Sigmoid colon (tissue), 6 donors: ENCODE measurements at regions not wholly inside any gene's neighbourhood (a gene's known extent, or its start where the extent isn't known, plus 50 kb on each side); places are given as distances from the start of the nearest gene placed in this dataset.

Experiments used
- DNase-seq: peaks from one replicate; pipeline ENCODE4 v3.0.0-alpha.2; 2019
- H3K27ac ChIP-seq, 4 donors: fragments of 200-600 bp; sonication (generic); one replicate each; pipeline ENCODE4 v1.5.1; 2016 to 2019; ENCODE audit warnings: mild to moderate bottlenecking in 1 of 4
- H3K27me3 ChIP-seq, 3 donors: fragments of 200-600 bp; sonication (generic); one replicate each; pipeline ENCODE4 v1.5.1; 2019; ENCODE audit warnings: mild to moderate bottlenecking in 1 of 3
- H3K36me3 ChIP-seq, 4 donors: fragments of 200-600 bp; sonication (generic); one replicate each; pipeline ENCODE4 v1.5.1; 2016 to 2019
- H3K4me1 ChIP-seq, 4 donors: fragments of 200-600 bp; sonication (generic); one replicate each; pipeline ENCODE4 v1.5.1; 2017 to 2019
- H3K4me3 ChIP-seq, 4 donors: fragments of 200-600 bp; sonication (generic); one replicate each; pipeline ENCODE4 v1.5.1; 2017 to 2019; ENCODE audit warnings: mild to moderate bottlenecking in 2 of 4, moderate library complexity in 1 of 4
- H3K9me3 ChIP-seq, 4 donors: fragments of 200-600 bp in 3 of 4; sonication (generic) in 3 of 4; one replicate each; pipeline versions ENCODE4 v1.5.1 to v1.6.1; 2013 to 2019
- EP300 ChIP-seq, 4 donors: sonication (generic); formaldehyde crosslinking; IDR thresholded peaks; one replicate each; pipeline ENCODE4 v1.6.1; 2017; ENCODE audit warnings: antibody characterized with exemption in 4 of 4
- POLR2A ChIP-seq, 2 donors: fragments of 450-650 bp; IDR thresholded peaks; one replicate each; pipeline ENCODE4 v1.6.1; 2016; ENCODE audit warnings: antibody characterized with exemption in 2 of 2, mild to moderate bottlenecking in 2 of 2, moderate library complexity in 2 of 2
- POLR2AphosphoS5 ChIP-seq, 4 donors: sonication (generic); formaldehyde crosslinking; IDR thresholded peaks; one replicate each; pipeline ENCODE4 v1.6.1; 2017; ENCODE audit warnings: antibody characterized with exemption in 4 of 4
- WGBS, 2 donors: extraction: QIAGEN DNeasy Blood & Tissue Kit; methylation state at CpG; one replicate each; pipeline ENCODE4 v1.1.7; 2013; 5-methylcytosine and 5-hydroxymethylcytosine counted together
- intact Hi-C: fragments of 100-400 bp; cut with DNase I; formaldehyde crosslinking; loops from one replicate; pipeline ENCODE4 v1.15.1; 2023
- TF ChIP-seq, protein P1 (sequence below), 4 experiments: fragments of 450-650 bp in 3 of 4; fragments of 200-600 bp in 1 of 4; IDR thresholded peaks; one replicate each; pipeline ENCODE4 v1.5.1; 2016 to 2019; ENCODE audit warnings: antibody characterized with exemption in 4 of 4, mild to moderate bottlenecking in 3 of 4, moderate library complexity in 2 of 4
- donor health status: healthy with polysubstance abuse.
- donor health status: healthy.

DNA sequence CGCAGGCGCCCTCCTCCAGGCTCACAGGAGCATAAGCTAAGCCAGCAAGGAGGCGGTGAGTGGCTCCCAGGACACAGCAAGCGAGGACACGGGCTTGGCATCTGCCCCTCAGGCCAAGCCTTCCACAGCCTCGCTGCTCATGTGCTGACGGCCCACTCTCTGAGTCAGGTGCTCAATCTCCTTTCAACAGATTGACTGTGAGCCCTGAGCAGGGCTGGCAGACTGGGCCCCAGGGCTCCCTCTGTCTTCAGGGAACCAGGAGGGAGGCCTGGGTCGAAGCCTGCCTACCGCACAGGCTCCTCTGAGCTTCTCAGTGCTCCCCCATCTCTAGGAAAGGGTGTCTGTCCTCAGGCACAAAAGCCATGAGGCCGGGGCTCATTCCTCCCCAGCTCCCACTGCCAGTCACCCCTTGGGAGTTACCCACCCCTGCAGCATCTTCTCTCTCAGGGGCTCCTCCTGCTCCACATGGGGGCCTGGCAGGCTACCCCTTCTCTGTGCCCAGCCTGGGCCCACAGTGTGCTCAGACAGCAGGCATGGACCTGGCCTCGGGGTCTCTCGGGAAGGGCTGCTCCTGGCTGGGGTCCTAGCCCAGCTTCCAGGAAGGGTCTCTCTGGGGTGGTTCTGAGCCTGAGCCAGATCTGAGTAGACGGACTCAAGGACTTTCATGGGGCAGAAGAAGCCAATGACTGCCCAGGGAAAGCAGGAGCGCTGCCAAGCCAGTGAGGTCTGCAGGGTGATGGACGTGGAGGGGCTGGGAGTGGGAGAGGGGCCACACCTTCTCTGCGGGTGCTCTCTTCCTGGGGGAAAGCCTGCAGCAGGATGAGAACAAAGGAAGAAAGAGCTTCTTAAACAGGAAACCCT is 138.0 kb upstream of the GPC1 start:
- H3K4me1 ChIP-seq, result no peaks in the 10 kb centered on the region
- H3K27ac ChIP-seq, result no peak overlapping the region
- no peaks in the 10 kb centered on the region for H3K9me3 ChIP-seq
- no peak overlapping the region for H3K4me3 ChIP-seq
- TF ChIP-seq EP300 (IDR thresholded peaks at IDR 0.05) (no peak), POLR2A (IDR thresholded peaks at IDR 0.05) (no peak), POLR2AphosphoS5 (IDR thresholded peaks at IDR 0.05) (no peak)
- TF ChIP-seq, protein P1, sequence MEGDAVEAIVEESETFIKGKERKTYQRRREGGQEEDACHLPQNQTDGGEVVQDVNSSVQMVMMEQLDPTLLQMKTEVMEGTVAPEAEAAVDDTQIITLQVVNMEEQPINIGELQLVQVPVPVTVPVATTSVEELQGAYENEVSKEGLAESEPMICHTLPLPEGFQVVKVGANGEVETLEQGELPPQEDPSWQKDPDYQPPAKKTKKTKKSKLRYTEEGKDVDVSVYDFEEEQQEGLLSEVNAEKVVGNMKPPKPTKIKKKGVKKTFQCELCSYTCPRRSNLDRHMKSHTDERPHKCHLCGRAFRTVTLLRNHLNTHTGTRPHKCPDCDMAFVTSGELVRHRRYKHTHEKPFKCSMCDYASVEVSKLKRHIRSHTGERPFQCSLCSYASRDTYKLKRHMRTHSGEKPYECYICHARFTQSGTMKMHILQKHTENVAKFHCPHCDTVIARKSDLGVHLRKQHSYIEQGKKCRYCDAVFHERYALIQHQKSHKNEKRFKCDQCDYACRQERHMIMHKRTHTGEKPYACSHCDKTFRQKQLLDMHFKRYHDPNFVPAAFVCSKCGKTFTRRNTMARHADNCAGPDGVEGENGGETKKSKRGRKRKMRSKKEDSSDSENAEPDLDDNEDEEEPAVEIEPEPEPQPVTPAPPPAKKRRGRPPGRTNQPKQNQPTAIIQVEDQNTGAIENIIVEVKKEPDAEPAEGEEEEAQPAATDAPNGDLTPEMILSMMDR (IDR thresholded peaks at IDR 0.05), result no peak
- 71 to 82% methylated on average over 16 of the region's 16 CpGs for WGBS, 2 donors
- H3K27me3 ChIP-seq, result no peaks in the 10 kb centered on the region
- intact Hi-C loops, result no loop called here
- DNase-seq, result no peak
- no peaks in the 10 kb centered on the region for H3K36me3 ChIP-seq

- H3K27ac ChIP-seq, result no peak overlapping the region
- WGBS, 2 donors, result 87% methylated on average over 11 of the region's 11 CpGs
- no peaks in the 10 kb centered on the region for H3K9me3 ChIP-seq
- DNase-seq, result no peak
- TF ChIP-seq POLR2AphosphoS5 (IDR thresholded peaks at IDR 0.05) (no peak), POLR2A (IDR thresholded peaks at IDR 0.05) (no peak), EP300 (IDR thresholded peaks at IDR 0.05) (no peak)
- TF ChIP-seq, protein P1 (IDR thresholded peaks at IDR 0.05), result no peak
- no peak overlapping the region for H3K4me3 ChIP-seq
- H3K4me1 ChIP-seq, result no peaks in the 10 kb centered on the region
- H3K27me3 ChIP-seq, result no peaks in the 10 kb centered on the region
- H3K36me3 ChIP-seq, result no peaks in the 10 kb centered on the region
- intact Hi-C loops, result no loop called here
These were observed 137.2 kb upstream of the GPC1 start for GRCh38 chr2:240298117-240298790.

GRCh38 chr2:240298803-240299709 is 136.4 kb upstream of the GPC1 start:
- intact Hi-C loops, result no loop called here
- WGBS, 2 donors, result 78 to 85% methylated on average over 18 of the region's 18 CpGs
- DNase-seq, result no peak

DNA sequence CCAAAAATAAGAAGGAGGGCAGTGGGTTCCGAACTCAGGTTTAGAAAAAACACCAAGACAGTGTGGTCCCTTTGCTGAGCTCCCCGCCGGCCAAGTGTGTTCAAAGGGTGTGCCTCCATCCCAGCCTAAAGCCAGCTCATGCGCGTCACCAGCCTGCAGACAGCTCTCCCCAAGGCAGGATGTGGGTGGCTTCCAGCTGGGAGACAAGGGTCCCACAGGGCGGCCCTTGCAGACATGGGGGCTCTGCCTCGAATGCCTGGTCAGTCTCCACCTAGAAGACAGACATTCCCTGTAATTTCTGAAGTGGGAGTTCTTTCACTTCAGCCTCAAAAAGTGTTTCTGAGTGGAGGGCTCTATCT is 135.8 kb upstream of the GPC1 start:
- H3K27me3 ChIP-seq, result no peaks in the 10 kb centered on the region
- DNase-seq, result no peak
- no peak for TF ChIP-seq POLR2A (IDR thresholded peaks at IDR 0.05)
- TF ChIP-seq, protein P1 (IDR thresholded peaks at IDR 0.05), result no peak
- TF ChIP-seq POLR2AphosphoS5 (IDR thresholded peaks at IDR 0.05), result no peak
- no peak for TF ChIP-seq EP300 (IDR thresholded peaks at IDR 0.05)

More at GRCh38 chr2:240298803-240299709, 136.4 kb upstream of the GPC1 start:
- Histone ChIP-seq H3K9me3 (no peaks in the 10 kb centered on the region), H3K4me1 (no peaks in the 10 kb centered on the region), H3K4me3 (no peak overlapping the region), H3K27ac (no peak overlapping the region), H3K36me3 (no peaks in the 10 kb centered on the region), H3K27me3 (no peaks in the 10 kb centered on the region)
- no peak for TF ChIP-seq EP300 (IDR thresholded peaks at IDR 0.05)
- TF ChIP-seq, protein P1 (IDR thresholded peaks at IDR 0.05), result no peak
- TF ChIP-seq POLR2AphosphoS5 (IDR thresholded peaks at IDR 0.05), result no peak
- TF ChIP-seq POLR2A (IDR thresholded peaks at IDR 0.05), result no peak

More for the DNA sequence above, 135.8 kb upstream of the GPC1 start:
- Histone ChIP-seq H3K27ac (no peak overlapping the region), H3K4me3 (no peak overlapping the region), H3K36me3 (no peaks in the 10 kb centered on the region), H3K9me3 (no peaks in the 10 kb centered on the region), H3K4me1 (no peaks in the 10 kb centered on the region)
- intact Hi-C loops, result no loop called here
- 60 to 74% methylated on average over 7 of the region's 7 CpGs for WGBS, 2 donors
